NB4 (cell line): ENCODE measurements at regions not wholly inside any gene's neighbourhood (a gene's known extent, or its start where the extent isn't known, plus 50 kb on each side); places are given as distances from the start of the nearest gene placed in this dataset.

Experiments used
- CTCF ChIP-seq: IDR thresholded peaks from one replicate; pipeline ENCODE4 v1.5.1; 2012; ENCODE audit warnings: low read depth, low read length
- MAX ChIP-seq: IDR thresholded peaks from 2 replicates; pipeline ENCODE4 v1.6.1; 2011; ENCODE audit warnings: low read depth, low read length
- MYC ChIP-seq: IDR thresholded peaks from 2 replicates; pipeline ENCODE4 v1.6.1; 2011; ENCODE audit warnings: low read depth, low read length
- POLR2A ChIP-seq: IDR thresholded peaks from 2 replicates; pipeline ENCODE4 v1.6.1; 2011; ENCODE audit warnings: mild to moderate bottlenecking; ENCODE audit not compliant: insufficient read length; ENCODE audit errors: extremely low read depth

- TF ChIP-seq CTCF, result no peak
- TF ChIP-seq POLR2A, result no peak
- no peak for TF ChIP-seq MAX
- TF ChIP-seq MYC, result no peak
Observed at GRCh38 chr5:143663872-143664271, 148.1 kb upstream of the HMHB1 start.
